K562 (cell line): ENCODE measurements at regions not wholly inside any gene's neighbourhood (a gene's known extent, or its start where the extent isn't known, plus 50 kb on each side); places are given as distances from the start of the nearest gene placed in this dataset.

Source experiments
- ATF2 ChIP-seq: sonication (generic); formaldehyde crosslinking; IDR thresholded peaks from 2 replicates; pipeline ENCODE4 v1.8.1; 2022; ENCODE audit warnings: missing genetic modification reagents
- ATF3 ChIP-seq, 2 experiments: fragments of 450-650 bp in 1 of 2; sonication (generic) in 1 of 2; formaldehyde crosslinking in 1 of 2; IDR thresholded peaks in 1 of 2; conservative IDR thresholded peaks in 1 of 2; 2 replicates each; pipeline versions ENCODE4 v1.6.1 to v1.8.1; 2016 to 2023; ENCODE audit warnings: mild to moderate bottlenecking in 2 of 2, moderate library complexity in 2 of 2, inconsistent platforms in 1 of 2, missing genetic modification reagents in 1 of 2
- E2F1 ChIP-seq: sonication (generic); formaldehyde crosslinking; IDR thresholded peaks from 2 replicates; pipeline ENCODE4 v1.8.1; 2023; ENCODE audit warnings: mild to moderate bottlenecking, missing genetic modification reagents, moderate library complexity
- EZH2 ChIP-seq: IDR thresholded peaks from 2 replicates; pipeline ENCODE4 v1.6.1; 2012; ENCODE audit warnings: low read depth, mild to moderate bottlenecking, inconsistent platforms, low read length, borderline replicate concordance
- FOSL1 ChIP-seq: fragments of 200-800 bp; sonication (Bioruptor generic); conservative IDR thresholded peaks from 2 replicates; pipeline ENCODE4 v1.6.1; 2016; ENCODE audit warnings: missing genetic modification characterization, missing compliant biosample characterization
- KDM4B ChIP-seq, 2 experiments: fragments of 450-650 bp in 1 of 2; sonication (generic) in 1 of 2; IDR thresholded peaks; 2 replicates each; pipeline ENCODE4 v1.6.1; 2016 to 2017; ENCODE audit warnings: borderline replicate concordance in 2 of 2, antibody characterized with exemption in 1 of 2, low read depth in 1 of 2, mild to moderate bottlenecking in 1 of 2
- L3MBTL2 ChIP-seq: fragments of 450-650 bp; IDR thresholded peaks from 2 replicates; pipeline ENCODE4 v1.6.1; 2016; ENCODE audit warnings: mild to moderate bottlenecking, moderate library complexity
- NFXL1 ChIP-seq: fragments of 450-650 bp; formaldehyde crosslinking; IDR thresholded peaks from 2 replicates; pipeline ENCODE4 v1.4.0; 2021; ENCODE audit warnings: mild to moderate bottlenecking
- POLR2A ChIP-seq: fragments of 450-650 bp; conservative IDR thresholded peaks from 2 replicates; pipeline ENCODE4 v1.6.1; 2016
- POLR3G ChIP-seq: IDR thresholded peaks from 2 replicates; pipeline ENCODE4 v1.6.1; 2011; ENCODE audit not compliant: insufficient read length, insufficient replicate concordance; ENCODE audit errors: extremely low read depth
- ZNF57 ChIP-seq: fragments of 450-650 bp; formaldehyde crosslinking; IDR thresholded peaks from 2 replicates; pipeline ENCODE4 v1.4.0; 2020; ENCODE audit warnings: mild to moderate bottlenecking, moderate library complexity

- no peak for TF ChIP-seq NFXL1
- TF ChIP-seq FOSL1 (tag) = no peak
- TF ChIP-seq ATF2 (CRISPR knock-in tag) = no peak
- no peak for TF ChIP-seq L3MBTL2
- no peak for TF ChIP-seq POLR2A
- TF ChIP-seq POLR3G = no peak
- no peak for TF ChIP-seq KDM4B (IDR thresholded peaks at IDR 0.05; ENCODE audit: borderline replicate concordance in 2 of 2, low read depth in 1 of 2)
- no peak for TF ChIP-seq ZNF57 (CRISPR knock-in tag)
- TF ChIP-seq ATF3 (IDR thresholded peaks at IDR 0.05) = no peak
- no peak for TF ChIP-seq ATF3 (CRISPR knock-in tag; conservative IDR thresholded peaks at IDR 0.05)
- TF ChIP-seq EZH2 = no peak
- TF ChIP-seq E2F1 (CRISPR knock-in tag) = no peak
Observed at GRCh38 chr5:2148312-2149194, 265.8 kb upstream of the IRX4 start.
